Glutamatergic neuron (in vitro differentiated cells): ENCODE measurements at regions not wholly inside any gene's neighbourhood (a gene's known extent, or its start where the extent isn't known, plus 50 kb on each side); places are given as distances from the start of the nearest gene placed in this dataset.

Source experiments
- DNase-seq: peaks from one replicate; pipeline ENCODE4 v3.0.0; 2022
- H3K27ac Mint-ChIP-seq: one replicate; pipeline ENCODE4 v1.8.0; 2020; ENCODE audit warnings: mild to moderate bottlenecking, mixed read lengths, inconsistent platforms; ENCODE audit not compliant: unreplicated experiment
- H3K27me3 Mint-ChIP-seq: one replicate; pipeline ENCODE4 v1.8.0; 2020; ENCODE audit warnings: mild to moderate bottlenecking, moderate library complexity, mixed read lengths, inconsistent platforms; ENCODE audit not compliant: unreplicated experiment
- H3K36me3 Mint-ChIP-seq: one replicate; pipeline ENCODE4 v1.8.0; 2020; ENCODE audit warnings: mild to moderate bottlenecking, mixed read lengths, inconsistent platforms; ENCODE audit not compliant: unreplicated experiment
- H3K4me1 Mint-ChIP-seq: one replicate; pipeline ENCODE4 v1.8.0; 2020; ENCODE audit warnings: mild to moderate bottlenecking, low read depth, mixed read lengths, inconsistent platforms; ENCODE audit not compliant: unreplicated experiment
- H3K4me3 Mint-ChIP-seq: one replicate; pipeline ENCODE4 v1.8.0; 2020; ENCODE audit warnings: mild to moderate bottlenecking, mixed read lengths, inconsistent platforms; ENCODE audit not compliant: unreplicated experiment
- H3K9me3 Mint-ChIP-seq: one replicate; pipeline ENCODE4 v1.8.0; 2020; ENCODE audit warnings: mild to moderate bottlenecking, moderate library complexity, mixed read lengths, inconsistent platforms; ENCODE audit not compliant: unreplicated experiment
- TF ChIP-seq, protein P1 (sequence below): fragments of 200-600 bp; sonication (generic); IDR thresholded peaks from one replicate; pipeline ENCODE4 v1.5.0; 2021; ENCODE audit not compliant: partially characterized antibody, unreplicated experiment

DNA sequence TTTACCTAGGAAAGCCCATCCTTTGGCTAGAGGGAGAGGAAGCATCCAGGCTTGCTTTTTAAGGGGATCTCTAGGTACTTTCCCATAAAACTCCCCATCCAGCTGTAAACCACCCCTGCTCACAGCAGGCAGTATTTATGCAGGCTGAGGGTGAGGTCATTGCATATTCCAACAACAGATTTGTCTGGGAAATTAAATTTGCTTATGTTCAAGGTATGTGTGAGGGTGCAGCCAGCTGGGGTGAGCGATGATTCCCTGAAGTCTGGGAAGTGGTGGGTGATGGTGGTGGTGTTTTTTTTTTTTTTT lies 96.3 kb upstream of the C1QTNF9B start:
- Mint-ChIP-seq H3K9me3 (peaks cover 8% of the 10 kb centered on the region), H3K4me3 (no peak overlapping the region), H3K4me1 (peaks cover 17% of the 10 kb centered on the region), H3K36me3 (peaks cover 12% of the 10 kb centered on the region), H3K27me3 (peaks cover 5% of the 10 kb centered on the region), H3K27ac (no peak overlapping the region)
- TF ChIP-seq, protein P1, sequence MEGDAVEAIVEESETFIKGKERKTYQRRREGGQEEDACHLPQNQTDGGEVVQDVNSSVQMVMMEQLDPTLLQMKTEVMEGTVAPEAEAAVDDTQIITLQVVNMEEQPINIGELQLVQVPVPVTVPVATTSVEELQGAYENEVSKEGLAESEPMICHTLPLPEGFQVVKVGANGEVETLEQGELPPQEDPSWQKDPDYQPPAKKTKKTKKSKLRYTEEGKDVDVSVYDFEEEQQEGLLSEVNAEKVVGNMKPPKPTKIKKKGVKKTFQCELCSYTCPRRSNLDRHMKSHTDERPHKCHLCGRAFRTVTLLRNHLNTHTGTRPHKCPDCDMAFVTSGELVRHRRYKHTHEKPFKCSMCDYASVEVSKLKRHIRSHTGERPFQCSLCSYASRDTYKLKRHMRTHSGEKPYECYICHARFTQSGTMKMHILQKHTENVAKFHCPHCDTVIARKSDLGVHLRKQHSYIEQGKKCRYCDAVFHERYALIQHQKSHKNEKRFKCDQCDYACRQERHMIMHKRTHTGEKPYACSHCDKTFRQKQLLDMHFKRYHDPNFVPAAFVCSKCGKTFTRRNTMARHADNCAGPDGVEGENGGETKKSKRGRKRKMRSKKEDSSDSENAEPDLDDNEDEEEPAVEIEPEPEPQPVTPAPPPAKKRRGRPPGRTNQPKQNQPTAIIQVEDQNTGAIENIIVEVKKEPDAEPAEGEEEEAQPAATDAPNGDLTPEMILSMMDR: no peak
- no peak for DNase-seq

DNA sequence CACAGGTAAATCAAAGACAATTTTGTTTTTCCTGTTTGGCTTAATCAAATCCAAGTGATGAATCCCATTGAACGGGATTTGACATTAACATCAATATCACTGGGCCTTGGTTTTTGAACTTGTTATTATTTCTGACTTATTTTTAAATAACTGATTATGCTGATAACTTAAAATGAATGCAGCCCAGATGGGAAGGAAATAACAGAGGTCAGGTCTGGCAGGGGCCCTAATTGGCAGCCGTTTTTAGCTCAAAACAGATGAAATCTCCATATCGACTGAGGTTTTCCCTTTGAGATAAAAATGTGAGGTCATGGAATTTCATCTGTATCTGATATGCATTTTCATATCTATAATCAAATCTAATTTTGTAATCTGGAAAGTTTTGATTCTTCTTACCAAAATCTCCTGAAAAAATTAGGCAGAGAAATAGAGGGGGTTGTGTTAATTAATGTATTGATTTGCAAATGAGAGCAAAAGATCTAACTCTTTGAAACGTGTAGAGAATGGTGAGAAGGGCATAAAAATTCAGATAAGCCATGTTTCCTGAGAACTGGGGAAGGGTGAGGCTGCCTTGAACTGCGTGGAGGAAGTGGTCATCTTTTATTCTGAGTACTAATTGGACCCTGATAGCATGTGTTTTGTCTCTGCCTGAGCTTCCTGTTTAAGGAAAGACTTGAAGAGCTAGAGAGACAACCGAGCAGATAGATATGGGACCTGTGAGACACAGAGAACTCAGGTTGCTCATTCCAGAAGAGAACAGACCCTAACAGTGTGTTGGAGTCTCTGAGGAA lies 98.2 kb upstream of the C1QTNF9B start:
- H3K36me3 Mint-ChIP-seq: peaks cover 12% of the 10 kb centered on the region
- H3K9me3 Mint-ChIP-seq: peaks cover 7% of the 10 kb centered on the region
- TF ChIP-seq, protein P1: no peak
- H3K4me1 Mint-ChIP-seq: peaks cover 7% of the 10 kb centered on the region
- peaks cover 3% of the 10 kb centered on the region for H3K27me3 Mint-ChIP-seq
- H3K27ac Mint-ChIP-seq: no peak overlapping the region
- no peak overlapping the region for H3K4me3 Mint-ChIP-seq
- no peak for DNase-seq

DNA sequence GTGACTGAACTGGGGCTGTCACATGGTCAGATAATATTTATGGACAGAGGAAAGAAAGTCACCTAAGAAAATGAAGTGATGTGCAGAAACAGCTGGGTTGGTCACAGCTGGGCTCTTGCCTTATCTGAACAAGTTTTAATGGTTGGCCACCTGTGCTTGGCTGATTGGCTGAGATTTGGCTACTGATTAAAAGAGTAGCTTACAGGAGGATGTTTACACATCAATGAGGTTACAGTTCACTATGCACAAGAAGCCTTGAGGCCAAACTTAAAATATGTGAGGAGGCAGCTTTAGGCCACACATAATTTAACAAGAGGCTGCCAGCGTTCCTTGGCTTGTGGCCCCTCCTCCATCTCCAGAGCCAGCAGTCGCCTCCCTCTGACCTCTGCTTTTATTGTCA lies 99.2 kb upstream of the C1QTNF9B start:
- no peaks in the 10 kb centered on the region for H3K27me3 Mint-ChIP-seq
- peaks cover 2% of the 10 kb centered on the region for H3K4me1 Mint-ChIP-seq
- H3K36me3 Mint-ChIP-seq: peaks cover 12% of the 10 kb centered on the region
- H3K27ac Mint-ChIP-seq: no peak overlapping the region
- TF ChIP-seq, protein P1: no peak
- H3K9me3 Mint-ChIP-seq: peaks cover 3% of the 10 kb centered on the region
- no peak overlapping the region for H3K4me3 Mint-ChIP-seq
- DNase-seq: no peak

- Mint-ChIP-seq H3K36me3 (peaks cover 12% of the 10 kb centered on the region), H3K4me1 (peaks cover 9% of the 10 kb centered on the region)
- TF ChIP-seq, protein P1: no peak
Measured at GRCh38 chr13:23999424-23999823, 102.1 kb upstream of the C1QTNF9B start.

DNA sequence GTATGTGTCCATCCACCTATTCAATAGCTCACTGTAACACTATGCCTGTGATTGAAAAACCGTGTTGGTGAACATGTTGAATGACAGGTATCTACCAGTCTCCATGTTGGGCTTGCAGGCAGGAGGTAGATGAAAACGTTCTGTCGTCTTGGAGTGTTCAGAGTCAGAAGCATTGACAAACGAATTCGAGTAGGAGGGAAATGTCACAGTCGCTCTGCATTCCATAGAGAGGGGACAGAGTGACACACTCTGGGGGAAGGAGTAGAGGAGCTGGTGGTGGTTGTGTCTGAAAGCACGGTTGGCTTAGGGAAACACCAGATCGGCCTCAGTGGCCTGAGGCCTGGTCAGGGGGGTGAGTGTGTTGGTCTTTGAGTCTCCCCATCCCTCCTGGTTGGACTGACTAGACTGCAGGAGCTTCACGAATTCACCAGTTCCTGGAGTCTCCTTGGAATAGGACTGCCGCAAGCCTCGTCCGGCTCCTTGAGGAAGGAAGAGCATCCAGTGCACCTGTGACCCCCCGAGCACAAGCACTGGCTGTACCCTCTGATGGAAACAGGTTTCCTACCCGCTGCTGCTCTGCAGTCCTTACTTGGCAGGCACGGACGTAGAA lies 105.0 kb upstream of the C1QTNF9B start:
- H3K27ac Mint-ChIP-seq: no peak overlapping the region
- no peak for DNase-seq

More at GRCh38 chr13:23999424-23999823, 102.1 kb upstream of the C1QTNF9B start:
- peaks cover 1% of the 10 kb centered on the region for H3K9me3 Mint-ChIP-seq
- DNase-seq: no peak
- H3K4me3 Mint-ChIP-seq: no peak overlapping the region
- no peaks in the 10 kb centered on the region for H3K27me3 Mint-ChIP-seq
- H3K27ac Mint-ChIP-seq: no peak overlapping the region

More for the DNA sequence above, 105.0 kb upstream of the C1QTNF9B start:
- Mint-ChIP-seq H3K9me3 (peaks cover 2% of the 10 kb centered on the region), H3K27me3 (no peaks in the 10 kb centered on the region), H3K4me1 (peaks cover 25% of the 10 kb centered on the region), H3K4me3 (no peak overlapping the region), H3K36me3 (peaks cover 2% of the 10 kb centered on the region)
- TF ChIP-seq, protein P1: no peak
